GM18502 (cell line): ENCODE measurements at regions not wholly inside any gene's neighbourhood (a gene's known extent, or its start where the extent isn't known, plus 50 kb on each side); places are given as distances from the start of the nearest gene placed in this dataset.
"Not testable (repeated sequence)": the region's sequence is repeated elsewhere in the genome, so short reads cannot be mapped to it uniquely, and the experiment has no call there.

ENCODE experiments used
- ATAC-seq: cut with Tn5 transposase; IDR thresholded peaks from one replicate; pipeline ENCODE4 v1.9.1; 2021; ENCODE audit warnings: mild to moderate bottlenecking; ENCODE audit not compliant: unreplicated experiment, poor library complexity

- ATAC-seq: not testable (repeated sequence)
Observed at GRCh38 chr6:170139046-170139445, 151.8 kb downstream of the DLL1 start.

GRCh38 chr6:170137911-170138910 is 152.7 kb downstream of the DLL1 start:
- ATAC-seq: no peak

- no peak for ATAC-seq
Observed at GRCh38 chr6:170137176-170137891, 153.5 kb downstream of the DLL1 start.

DNA sequence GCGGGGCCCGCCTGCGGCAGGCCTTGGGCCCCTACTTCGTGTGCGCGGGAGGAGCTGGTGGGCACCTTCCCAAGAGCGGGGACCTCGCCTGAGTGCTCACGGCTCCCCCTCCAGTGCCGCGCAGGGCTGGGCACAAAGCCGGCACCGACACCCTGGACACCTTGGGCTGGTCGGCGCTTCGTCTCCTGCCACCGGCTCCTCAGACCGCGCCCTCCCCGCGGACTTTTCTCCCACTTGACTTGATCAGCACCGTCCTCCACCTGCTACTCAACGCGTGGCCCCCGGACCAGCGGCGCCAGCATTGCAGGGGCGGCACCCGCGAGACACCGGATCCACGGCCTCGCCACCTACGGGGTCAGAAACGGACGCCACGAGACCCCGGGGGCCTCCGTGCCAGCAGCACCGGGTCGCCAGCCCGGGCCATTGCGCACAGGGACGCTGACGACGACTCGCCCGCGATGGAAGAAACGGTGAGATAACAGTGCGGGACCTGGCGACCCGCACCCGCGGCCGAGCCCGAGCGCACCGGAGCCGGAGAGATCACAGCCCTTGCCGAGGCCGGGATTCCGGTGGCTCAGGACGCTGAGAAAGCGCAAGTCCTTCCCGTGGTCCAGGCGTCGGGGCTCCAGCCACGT is 154.2 kb downstream of the DLL1 start:
- no peak for ATAC-seq

DNA sequence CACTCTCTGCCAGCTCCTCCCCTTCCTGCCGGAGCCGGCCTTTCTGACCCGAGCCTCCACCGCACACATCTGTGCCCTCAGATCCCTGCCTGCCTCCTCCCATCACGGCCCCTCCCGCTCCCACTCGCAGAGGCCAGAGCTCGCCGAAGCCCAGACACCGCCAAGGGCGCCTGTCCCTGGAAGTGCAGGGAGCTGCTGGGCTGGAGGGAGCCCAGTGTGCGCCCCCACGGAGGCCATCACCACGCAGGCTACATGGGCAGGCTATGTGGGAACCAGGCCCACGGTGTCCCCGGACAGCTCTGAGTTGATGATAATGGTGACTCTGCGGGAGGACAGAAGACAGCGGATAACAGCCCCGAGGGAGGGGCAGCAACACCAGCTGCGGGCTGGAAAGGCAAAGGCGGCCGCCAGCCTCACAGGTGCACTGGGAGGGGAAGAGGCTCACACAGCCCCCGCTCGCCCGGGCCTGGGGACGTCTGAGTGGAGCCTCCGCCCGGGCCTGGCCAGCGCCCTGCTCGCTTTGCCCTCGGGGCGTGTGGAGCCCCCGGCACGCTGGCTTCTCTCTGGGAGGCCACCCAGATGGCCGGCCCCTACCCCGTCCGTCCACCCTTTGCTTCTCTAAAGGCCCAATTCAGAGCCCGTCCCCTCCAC is 154.9 kb downstream of the DLL1 start:
- no peak for ATAC-seq

GRCh38 chr6:170135461-170135820 is 155.4 kb downstream of the DLL1 start:
- no peak for ATAC-seq

GRCh38 chr6:170134471-170135440 is 156.1 kb downstream of the DLL1 start:
- ATAC-seq: no peak

DNA sequence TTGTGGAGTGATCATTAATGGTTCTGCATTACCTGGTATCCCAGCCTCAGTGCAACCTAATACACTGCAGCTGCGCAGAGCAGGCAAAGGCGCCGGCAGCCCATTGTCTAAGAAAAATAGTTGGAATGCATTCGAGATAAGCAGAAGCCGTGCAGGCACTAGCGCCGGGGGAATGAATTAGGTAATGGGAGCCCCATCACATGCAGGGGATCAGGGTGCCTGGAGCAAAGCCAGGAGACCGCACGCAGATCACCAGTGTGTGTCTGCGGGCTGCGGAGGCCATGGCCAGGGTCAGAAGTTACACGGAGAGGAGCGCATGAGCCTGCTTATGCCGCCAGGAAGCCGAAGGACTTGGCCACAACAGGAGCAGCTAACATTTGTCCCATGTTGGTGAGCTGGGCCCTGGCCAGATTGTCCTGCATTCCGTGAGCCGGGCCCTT is 156.8 kb downstream of the DLL1 start:
- ATAC-seq: no peak

GRCh38 chr6:170132561-170132991 is 158.3 kb downstream of the DLL1 start:
- no peak for ATAC-seq

DNA sequence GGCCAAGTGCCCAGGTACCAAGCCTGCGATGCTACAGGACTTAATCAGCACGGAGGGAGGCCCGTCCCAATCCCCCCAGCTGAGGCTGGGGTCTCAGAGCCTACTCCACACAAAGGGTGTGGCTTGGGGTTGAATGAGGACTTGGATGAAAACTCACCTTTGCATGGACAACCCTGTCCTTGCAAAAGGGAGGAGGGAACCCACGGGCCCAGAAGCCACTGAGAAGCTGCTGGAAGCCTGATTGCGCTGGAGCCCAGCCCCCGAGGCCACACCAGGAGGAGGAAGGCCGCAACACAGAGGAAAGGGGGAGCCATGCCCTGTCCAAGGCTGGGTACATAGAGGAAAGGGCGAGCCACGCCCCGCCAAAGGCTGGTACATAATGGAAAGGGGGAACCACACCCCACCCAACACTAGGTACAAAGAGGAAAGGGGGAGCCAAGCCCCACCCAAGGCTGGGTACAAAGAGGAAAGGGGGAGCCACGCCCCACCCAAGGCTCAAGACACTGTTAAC is 158.8 kb downstream of the DLL1 start:
- ATAC-seq: no peak

GRCh38 chr6:170131351-170131750 is 159.5 kb downstream of the DLL1 start:
- ATAC-seq: no peak

DNA sequence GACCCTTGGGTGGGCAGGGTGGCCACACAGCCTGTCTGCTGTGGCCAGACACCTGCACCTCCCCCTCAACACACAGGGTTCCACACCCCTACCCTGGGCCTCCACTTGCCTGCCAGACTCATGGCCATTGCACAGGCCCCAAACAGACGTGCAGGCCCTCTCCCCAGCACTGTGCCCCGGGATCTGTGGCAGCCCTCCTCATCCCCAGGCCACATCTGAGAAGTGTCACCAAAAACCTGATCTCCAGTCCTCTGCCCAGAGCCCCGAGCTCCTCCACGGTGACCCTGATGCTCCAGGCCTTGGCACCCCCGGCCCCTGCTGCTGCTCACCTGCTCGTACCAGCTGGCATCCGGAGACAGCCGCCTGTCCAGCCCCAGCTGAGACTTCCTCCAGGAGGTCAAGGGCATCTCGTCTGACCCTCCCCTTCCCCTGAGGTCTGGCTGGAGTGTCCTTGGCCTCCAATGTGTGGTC is 160.1 kb downstream of the DLL1 start:
- no peak for ATAC-seq

DNA sequence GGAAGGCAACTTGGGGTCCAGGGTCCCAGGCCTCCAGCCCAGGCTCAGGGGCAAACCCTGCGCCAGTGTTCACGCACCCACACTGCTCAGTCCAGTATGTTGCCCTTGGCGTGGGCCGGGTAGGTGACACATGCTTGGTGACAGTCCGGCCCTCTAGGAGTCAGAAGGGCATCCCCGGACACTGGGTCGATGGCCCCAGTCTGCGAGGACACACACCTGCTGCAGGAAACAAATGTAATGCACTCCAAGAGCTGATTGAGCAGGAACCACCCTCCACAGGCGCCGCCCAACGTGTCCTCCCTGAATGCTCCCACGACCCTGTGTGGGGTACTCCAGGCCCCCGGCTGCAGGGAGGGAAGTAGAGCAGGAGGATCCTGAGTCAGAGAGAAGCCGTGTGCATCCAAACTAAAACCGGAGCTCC is 160.7 kb downstream of the DLL1 start:
- no peak for ATAC-seq

DNA sequence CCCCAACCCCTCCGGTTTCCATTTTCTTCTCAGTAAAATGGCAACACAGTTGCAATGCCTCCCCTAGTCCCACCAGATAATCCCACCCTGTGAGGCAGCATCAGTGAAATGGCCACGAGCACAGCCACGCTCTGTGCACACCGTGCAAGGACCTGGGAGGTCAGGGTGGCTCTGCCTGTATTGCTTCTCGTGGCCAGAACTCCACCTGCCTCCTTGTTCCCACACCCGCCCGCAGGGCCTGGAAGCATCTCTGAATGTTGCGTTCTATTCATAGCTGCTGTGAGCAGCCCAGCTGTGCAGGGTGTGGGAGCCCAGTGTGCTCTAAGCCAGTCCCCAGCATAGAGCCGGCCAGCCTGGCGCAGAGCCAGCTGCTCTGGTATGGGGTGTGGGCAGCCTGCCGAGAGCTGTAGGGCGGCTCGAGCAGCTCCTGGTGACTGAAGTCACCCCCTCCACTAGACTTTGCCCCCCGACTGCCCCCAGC is 161.1 kb downstream of the DLL1 start:
- ATAC-seq: no peak

- no peak for ATAC-seq
Observed at GRCh38 chr6:170128811-170129681, 161.8 kb downstream of the DLL1 start.

DNA sequence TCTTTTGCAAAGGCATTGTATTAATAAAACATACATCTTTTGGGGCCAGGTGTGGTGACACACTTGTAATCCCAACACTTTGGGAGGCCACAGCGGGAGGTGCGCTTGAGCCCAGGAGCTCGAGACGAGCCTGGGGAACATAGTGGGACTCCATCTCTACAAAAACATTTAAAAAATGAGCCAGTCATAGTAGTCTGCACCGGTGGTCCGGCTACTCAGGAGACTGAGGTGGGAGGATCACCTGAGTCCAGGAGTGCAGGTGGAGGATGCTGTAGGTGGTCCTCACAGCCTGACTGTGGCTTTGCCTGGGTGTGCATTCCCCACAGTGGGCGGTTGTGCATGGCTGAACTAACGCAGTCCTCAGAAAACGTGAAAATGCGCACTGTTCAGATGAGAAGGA is 162.5 kb downstream of the DLL1 start:
- ATAC-seq: no peak

DNA sequence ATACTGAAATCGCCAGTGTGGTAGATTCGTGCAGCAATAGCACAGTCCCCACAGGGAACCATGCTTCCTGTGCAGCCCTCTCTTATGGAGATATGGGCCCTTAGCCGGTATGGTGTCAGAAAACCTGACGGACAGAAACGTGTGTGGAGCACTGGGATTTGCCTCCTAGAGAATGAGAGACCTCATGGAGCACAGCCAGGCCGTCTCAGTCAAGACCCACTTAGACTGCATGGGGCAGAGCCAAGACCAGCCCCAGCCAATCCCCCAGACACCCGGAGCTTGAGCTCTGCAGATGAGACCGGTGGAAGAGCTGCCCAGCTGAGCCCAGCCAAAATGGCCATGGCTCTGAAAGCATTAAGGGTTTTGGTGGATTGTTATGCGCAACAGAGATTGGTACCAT is 163.7 kb downstream of the DLL1 start:
- no peak for ATAC-seq
